ENCODE measurements at regions not wholly inside any gene's neighbourhood (a gene's known extent, or its start where the extent isn't known, plus 50 kb on each side); places are given as distances from the start of the nearest gene placed in this dataset.

DNA sequence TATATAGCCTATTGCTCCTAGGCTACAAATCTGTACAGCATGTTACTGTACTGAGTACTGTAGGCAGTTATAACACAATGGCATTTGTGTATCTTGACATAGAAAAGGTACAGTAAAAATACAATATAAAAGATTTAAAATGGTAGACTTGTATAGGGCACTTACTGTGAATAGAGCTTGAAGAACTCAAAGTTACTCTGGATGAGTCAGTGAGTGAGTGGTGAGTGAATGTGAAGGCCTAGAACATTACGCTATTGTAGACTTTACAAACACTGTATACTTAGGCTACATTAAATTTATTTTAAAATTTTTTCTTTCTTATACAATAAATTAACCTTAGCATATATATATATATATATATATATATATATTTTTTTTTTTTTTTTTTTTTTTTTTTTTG, 140.0 kb upstream of the UBE2E1 start:
- DNase-seq = no peak

- DNase-seq = no peak
Observed at GRCh38 chr3:23666818-23667217, 138.9 kb upstream of the UBE2E1 start.

GRCh38 chr3:23667536-23668429, 138.0 kb upstream of the UBE2E1 start:
- no peak for DNase-seq

DNA sequence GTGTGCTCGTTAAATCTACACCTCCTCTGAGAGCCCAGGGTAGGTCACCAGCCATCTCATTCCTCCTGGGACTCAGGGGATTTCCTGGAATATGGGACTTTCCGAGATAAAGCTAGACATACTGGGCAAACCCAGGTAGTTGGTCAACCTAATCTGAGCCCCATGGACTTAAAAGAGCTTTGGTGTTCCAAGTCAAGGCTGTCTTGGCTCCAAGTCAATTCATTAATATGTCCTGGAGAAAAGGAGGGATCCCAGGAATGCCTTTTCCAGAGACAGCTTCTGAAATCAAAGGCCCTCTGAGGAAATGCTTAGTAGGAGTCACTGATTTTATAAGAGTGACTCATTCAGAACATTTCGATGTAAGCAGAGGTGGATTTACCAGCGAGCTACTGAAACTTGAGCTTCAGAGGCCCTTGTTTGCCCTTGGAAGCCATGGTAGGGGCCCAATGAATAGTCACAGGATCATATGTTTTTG, 137.3 kb upstream of the UBE2E1 start:
- no peak for DNase-seq

DNA sequence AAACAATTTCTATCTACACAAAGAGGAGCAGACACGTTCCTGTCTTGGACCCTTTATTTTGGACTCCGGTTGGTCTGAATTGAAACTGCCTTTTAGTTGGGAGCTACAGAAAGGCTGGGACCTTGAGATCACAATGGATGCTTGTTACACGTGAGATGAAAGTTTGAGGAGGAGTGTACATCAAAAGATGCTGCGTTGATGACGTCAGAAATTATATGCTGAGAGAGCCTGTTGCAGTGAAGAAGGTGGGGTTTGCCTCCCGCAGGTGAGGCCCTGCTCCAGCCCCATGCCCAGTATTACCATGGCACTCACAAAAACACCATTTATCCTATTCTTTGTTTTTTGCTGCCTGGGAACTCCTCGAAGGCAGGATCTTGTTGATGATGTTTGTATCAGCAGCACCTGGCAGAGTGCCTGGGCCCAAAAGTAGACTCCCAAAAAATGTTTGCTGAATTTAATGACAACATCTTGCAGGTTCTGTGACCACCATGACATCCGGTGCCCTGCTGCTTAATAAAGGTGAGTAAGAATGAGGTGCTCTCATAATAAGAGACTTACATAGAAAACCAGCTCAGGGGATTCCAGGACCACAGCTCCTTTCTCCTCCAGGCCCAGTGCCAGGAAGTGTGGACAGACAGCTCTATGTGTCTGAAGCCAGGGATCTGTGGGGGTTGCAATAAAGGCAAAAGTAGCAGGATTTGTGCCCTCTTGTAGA, 136.1 kb upstream of the UBE2E1 start:
- no peak for DNase-seq

- DNase-seq = no peak
Observed at GRCh38 chr3:23671851-23672589, 133.7 kb upstream of the UBE2E1 start.

- no peak for DNase-seq
Observed at GRCh38 chr3:23672628-23673027, 133.1 kb upstream of the UBE2E1 start.

- DNase-seq = no peak
Observed at GRCh38 chr3:23675010-23675409, 130.7 kb upstream of the UBE2E1 start.

GRCh38 chr3:23676093-23676492, 129.7 kb upstream of the UBE2E1 start:
- DNase-seq = no peak

DNA sequence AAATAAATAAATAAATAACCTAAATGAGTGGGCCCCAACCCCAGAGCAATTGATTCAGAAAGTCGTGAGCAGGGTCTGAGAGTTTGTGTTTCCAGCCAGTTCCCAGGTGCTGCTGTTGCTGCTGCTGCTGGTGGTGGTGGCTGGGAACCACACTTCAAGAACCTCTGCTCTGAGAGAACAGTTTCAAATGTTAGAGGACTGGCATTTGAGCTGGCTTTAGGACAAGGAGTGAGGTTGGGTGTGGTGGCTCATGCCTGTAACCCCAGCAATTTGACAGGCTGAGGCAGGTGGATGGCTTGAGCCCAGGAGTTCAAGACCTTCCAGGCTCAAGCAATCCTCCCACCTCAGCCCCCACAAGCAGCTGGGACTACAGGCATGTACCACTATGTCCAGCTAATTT, 123.1 kb upstream of the UBE2E1 start:
- DNase-seq = no peak

GRCh38 chr3:23685541-23686258, 120.1 kb upstream of the UBE2E1 start:
- DNase-seq = no peak

DNA sequence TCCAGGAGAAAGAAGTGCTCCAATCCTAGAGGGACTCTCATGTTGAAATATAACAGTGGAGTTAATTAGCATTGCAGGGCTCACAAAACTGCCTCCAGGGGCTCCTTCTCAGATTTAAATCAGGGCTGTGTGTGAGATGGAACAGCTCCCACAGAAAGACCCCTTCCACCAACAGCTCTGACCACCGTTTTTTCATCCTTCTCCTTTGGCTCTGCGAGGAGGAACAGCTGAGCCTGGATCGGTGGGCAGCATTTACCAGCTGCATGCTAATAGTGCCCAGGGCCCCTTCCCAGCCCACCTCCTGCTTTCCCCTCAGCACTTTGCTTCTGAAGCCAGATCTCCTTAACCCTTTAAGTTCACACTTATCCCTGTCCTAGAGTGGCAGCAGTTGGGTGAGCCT, 119.2 kb upstream of the UBE2E1 start:
- DNase-seq = no peak

DNA sequence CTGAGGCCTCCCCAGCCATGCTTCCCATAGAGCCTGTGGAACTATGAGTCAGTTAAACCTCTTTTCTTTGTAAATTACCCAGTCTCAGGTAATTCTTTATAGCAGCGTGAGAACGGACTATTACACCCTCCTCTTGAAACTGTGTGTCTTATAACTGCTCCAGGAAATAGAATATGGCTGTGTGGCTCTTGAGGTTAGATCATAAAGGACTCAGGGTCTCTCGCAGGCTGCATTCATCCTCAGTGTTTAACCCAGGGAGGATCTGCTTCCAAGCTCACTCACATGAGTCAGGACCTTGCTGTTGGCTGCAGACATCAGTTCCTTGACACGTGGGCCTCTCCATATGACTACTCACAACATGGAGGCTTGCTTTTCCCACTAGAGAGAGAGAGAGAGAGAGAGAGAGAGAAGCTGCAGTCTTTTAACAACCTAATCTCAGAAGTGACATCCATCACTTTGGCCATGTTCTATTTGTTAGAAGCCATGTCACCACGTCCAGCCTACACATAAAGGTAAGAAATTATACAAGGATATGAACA, 114.3 kb upstream of the UBE2E1 start:
- DNase-seq = no peak

- DNase-seq = no peak
Observed at GRCh38 chr3:23696842-23697241, 108.9 kb upstream of the UBE2E1 start.

GRCh38 chr3:23697416-23697815, 108.3 kb upstream of the UBE2E1 start:
- no peak for DNase-seq

- no peak for DNase-seq
Observed at GRCh38 chr3:23698652-23699313, 107.0 kb upstream of the UBE2E1 start.

GRCh38 chr3:23700616-23701015, 105.1 kb upstream of the UBE2E1 start:
- no peak for DNase-seq

DNA sequence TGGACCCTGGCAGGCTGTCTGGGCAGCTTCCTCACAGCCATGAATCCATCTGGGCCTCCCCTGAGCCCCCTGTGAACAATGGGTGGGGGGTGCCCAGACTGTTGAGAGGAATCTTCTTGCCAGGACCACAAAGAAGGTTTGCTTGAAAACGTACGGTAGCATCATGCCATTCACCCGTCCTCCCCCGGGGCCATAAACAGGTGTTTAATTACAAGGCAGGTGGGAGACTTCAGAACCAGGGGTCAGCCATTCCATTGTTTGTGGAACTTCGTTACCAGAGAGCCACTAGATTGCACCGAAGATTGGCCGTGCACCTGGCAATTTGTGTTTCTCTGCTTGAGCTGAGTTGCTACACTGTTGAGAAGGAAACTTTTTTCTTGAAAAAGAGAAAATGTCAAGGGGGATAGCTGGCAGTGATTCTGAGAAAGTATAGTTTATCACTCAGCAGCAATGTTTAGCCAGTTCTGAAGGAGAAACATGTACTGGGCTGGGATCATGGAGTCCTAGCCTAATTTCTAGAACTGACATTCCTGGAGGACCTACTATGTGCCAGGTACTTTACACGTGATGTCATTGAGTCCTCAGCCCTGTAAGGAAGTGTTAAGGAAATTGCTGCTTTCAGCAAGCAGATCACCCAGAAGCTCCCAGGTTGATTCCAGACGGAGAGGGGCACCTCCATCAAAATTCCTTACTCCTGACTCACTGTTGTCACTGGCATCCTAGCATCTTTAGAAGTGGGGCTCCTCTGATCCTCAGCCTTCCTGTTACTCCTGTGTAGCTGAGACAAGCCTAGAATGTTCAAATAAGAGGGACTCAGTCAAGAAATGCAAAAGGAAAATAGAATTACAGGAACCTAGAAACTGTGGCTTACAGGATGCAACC, 103.8 kb upstream of the UBE2E1 start:
- DNase-seq = no peak

DNA sequence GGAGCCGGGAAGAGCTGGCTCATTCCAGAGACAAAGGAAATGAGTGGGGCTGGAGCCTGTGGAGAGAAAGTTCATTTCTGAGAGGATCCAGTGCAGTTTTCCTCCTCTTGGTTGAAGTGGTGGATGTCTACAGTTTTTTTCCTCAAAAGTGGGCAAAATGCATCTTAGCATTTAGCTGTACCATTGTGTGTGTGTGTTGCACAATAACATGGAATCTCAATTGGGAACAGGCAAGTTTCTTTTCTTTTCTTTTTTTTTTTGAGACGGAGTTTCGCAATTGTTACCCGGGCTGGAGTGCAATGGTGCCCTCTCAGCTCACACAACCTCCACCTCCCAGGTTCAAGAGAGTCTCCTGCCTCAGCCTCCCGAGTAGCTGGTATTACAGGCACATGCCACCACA, 101.5 kb upstream of the UBE2E1 start:
- no peak for DNase-seq

DNA sequence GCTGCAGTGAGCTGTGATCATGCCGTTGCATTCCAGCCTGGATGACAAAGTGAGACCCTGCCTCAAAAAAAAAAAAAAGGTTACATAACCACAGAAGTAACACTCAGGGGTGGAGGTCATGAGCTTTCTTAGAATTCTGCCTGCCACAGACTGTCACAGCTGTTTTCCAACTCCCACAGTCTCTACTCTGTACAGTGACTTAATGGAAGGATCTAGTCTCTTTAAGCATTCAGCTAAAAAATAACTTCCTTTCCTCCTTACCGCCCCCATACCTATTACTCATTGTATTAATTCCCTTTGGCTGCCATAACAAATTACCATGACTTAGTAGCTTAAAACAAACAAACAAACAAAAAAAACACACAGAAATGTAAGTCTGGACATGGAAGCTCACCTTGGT, 99.6 kb upstream of the UBE2E1 start:
- no peak for DNase-seq

DNA sequence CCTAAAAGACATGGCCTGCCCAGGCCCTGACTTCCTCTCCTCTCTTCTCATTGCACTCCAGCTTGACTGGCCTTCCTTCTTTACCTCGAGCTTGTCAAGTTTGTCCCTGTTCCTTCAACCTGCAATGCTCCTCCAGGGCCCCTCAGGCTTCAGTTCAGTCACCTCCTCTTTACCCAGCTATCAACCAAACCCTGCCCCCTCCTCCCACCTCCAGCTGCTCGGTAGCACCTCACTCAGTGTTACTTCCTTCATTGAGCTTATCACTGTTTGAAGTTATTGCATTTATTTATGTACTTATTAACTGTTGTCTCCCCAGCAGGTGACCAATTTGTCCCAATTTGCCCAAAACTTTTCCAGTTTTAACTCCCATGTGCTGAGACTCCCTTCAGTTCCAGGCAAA, 95.8 kb upstream of the UBE2E1 start:
- DNase-seq = no peak
